C4-2B (cell line): ENCODE measurements at regions not wholly inside any gene's neighbourhood (a gene's known extent, or its start where the extent isn't known, plus 50 kb on each side); places are given as distances from the start of the nearest gene placed in this dataset.

Experiments used
- ZFX ChIP-seq: fragments of 450-650 bp; IDR thresholded peaks from 2 replicates; pipeline ENCODE4 v1.6.1; 2017
- TF ChIP-seq, protein P1 (sequence below): fragments of 450-650 bp; conservative IDR thresholded peaks from 2 replicates; pipeline ENCODE4 v1.5.1; 2017; ENCODE audit warnings: mild to moderate bottlenecking

DNA sequence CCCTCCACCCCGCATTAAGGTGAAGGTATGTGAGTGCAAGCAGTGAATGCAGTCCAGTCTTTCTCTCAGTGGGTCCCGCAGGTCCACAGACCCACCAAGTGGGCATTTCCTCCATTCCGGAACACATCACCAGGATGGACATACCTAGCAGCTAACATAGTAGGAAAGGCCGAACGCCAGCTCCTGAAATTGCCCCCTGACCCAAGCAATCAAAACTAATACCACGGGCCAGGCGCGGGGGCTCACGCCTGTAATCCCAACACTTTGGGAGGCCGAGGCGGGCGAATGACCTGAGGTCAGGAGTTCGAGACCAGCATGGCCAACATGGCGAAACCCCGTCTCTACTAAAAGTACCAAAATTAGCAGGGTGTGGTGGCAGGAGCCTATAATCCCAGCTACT lies 71.7 kb upstream of the VSTM2B start:
- TF ChIP-seq, protein P1, sequence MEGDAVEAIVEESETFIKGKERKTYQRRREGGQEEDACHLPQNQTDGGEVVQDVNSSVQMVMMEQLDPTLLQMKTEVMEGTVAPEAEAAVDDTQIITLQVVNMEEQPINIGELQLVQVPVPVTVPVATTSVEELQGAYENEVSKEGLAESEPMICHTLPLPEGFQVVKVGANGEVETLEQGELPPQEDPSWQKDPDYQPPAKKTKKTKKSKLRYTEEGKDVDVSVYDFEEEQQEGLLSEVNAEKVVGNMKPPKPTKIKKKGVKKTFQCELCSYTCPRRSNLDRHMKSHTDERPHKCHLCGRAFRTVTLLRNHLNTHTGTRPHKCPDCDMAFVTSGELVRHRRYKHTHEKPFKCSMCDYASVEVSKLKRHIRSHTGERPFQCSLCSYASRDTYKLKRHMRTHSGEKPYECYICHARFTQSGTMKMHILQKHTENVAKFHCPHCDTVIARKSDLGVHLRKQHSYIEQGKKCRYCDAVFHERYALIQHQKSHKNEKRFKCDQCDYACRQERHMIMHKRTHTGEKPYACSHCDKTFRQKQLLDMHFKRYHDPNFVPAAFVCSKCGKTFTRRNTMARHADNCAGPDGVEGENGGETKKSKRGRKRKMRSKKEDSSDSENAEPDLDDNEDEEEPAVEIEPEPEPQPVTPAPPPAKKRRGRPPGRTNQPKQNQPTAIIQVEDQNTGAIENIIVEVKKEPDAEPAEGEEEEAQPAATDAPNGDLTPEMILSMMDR, result no peak
- TF ChIP-seq ZFX, result no peak
